ENCODE measurements at regions not wholly inside any gene's neighbourhood (a gene's known extent, or its start where the extent isn't known, plus 50 kb on each side); places are given as distances from the start of the nearest gene placed in this dataset.

DNA sequence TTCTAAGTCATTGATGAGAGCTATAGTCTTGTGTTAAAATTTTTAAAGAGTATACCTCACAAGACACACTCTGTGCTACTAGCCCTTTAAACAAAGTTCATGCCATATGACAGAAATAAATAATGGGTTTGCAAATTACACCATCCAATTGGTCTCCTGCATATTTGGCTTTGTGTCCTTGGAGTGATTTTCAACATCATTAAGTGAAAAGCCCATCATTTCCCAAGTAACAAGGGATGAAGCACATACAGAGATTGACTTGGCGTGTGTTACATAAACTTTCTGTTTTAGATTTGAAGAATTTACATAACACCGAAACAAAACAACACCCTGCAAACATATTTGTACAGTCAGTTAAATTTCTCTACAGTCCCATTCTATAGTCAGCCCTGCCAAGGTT lies 216.9 kb upstream of the NEIL3 start:
- no peaks in the 10 kb centered on the region for H3K36me3 ChIP-seq
- no peak overlapping the region for H3K27ac ChIP-seq
- no peaks in the 10 kb centered on the region for H3K4me1 ChIP-seq
- DNase-seq = no peak
- no peaks in the 10 kb centered on the region for H3K27me3 ChIP-seq
- 61 to 74% methylated on average over 2 of the region's 2 CpGs for WGBS, 2 donors
- intact Hi-C loops (cut with DNase I) = no loop called here
- TF ChIP-seq POLR2A (IDR thresholded peaks at IDR 0.05) (no peak), EP300 (IDR thresholded peaks at IDR 0.05) (no peak), CTCF (IDR thresholded peaks at IDR 0.05) (no peak), POLR2AphosphoS5 (IDR thresholded peaks at IDR 0.05) (no peak)
- H3K4me3 ChIP-seq = no peak overlapping the region
- H3K9me3 ChIP-seq = no peaks in the 10 kb centered on the region

DNA sequence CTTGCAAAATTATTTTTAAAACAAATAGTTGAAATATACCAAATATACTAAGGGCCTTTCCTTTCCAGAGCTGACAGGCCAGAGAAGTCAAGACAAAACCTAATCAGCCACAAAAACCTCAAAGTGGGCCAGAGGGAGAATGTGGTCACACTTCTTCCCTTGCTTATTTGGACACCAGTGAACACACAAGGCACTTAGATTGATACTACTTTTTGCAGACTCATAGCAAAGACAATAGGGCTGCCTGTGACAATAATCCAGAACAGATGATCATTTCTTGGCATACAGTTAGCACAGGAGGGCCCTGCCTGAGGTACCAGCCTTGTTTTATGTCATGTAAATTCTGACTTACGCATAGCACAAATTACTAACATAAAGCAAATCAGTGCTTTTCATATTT lies 215.7 kb upstream of the NEIL3 start:
- H3K9me3 ChIP-seq = no peaks in the 10 kb centered on the region
- no peak overlapping the region for H3K4me3 ChIP-seq
- no peaks in the 10 kb centered on the region for H3K4me1 ChIP-seq
- DNase-seq = no peak
- intact Hi-C loops (cut with DNase I) = no loop called here
- no peak overlapping the region for H3K27ac ChIP-seq
- H3K36me3 ChIP-seq = no peaks in the 10 kb centered on the region
- no peak for TF ChIP-seq CTCF (IDR thresholded peaks at IDR 0.05)
- TF ChIP-seq POLR2AphosphoS5 (IDR thresholded peaks at IDR 0.05) = no peak
- TF ChIP-seq POLR2A (IDR thresholded peaks at IDR 0.05) = no peak
- no peak for TF ChIP-seq EP300 (IDR thresholded peaks at IDR 0.05)
- no peaks in the 10 kb centered on the region for H3K27me3 ChIP-seq
- WGBS, 2 donors = 93 to 95% methylated on average over 1 of the region's 1 CpG

DNA sequence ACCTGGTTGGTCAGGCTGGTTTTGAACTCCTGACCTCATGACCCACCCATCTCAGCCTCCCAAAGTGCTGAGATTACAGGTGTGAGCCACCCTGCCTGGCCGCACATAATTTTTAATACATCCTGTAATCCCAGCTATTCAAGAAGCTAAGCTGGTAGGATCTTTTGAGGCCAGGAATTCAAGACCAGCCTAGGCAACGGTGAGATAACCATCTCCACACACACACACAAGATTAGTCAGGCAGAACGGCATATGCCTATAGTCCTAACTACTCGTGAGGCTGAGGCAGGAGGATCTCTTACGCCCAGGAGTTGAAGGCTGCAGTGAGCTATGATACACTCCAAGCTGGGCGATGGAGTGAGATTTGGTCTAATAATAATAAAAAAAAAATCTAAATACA lies 212.4 kb upstream of the NEIL3 start:
- H3K4me3 ChIP-seq = no peak overlapping the region
- H3K36me3 ChIP-seq = no peaks in the 10 kb centered on the region
- DNase-seq = no peak
- no peak overlapping the region for H3K27ac ChIP-seq
- TF ChIP-seq POLR2AphosphoS5 (IDR thresholded peaks at IDR 0.05) (no peak), POLR2A (IDR thresholded peaks at IDR 0.05) (no peak), EP300 (IDR thresholded peaks at IDR 0.05) (no peak)
- no peaks in the 10 kb centered on the region for H3K9me3 ChIP-seq
- intact Hi-C loops (cut with DNase I) = no loop called here
- 83 to 89% methylated on average over 6 of the region's 6 CpGs for WGBS, 2 donors
- H3K27me3 ChIP-seq = no peaks in the 10 kb centered on the region
- no peaks in the 10 kb centered on the region for H3K4me1 ChIP-seq

DNA sequence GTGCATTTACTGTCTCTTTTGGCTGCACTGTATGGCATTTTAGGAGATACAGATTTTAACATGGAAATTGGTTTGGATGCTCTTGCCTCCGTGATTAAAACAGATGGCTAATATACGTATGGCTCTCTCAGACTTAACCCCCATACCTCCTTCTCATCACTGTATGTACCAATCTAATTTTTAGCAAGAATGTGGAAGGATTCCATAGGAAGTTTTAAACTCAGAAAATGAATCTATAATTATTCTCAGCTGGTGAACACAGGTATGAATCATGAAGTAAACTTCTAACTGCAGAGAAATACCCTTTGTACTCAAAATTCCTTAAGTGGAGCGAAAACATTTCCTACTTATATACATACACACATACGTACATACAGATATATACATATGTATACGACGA lies 210.5 kb upstream of the NEIL3 start:
- DNase-seq = no peak
- H3K27ac ChIP-seq = no peak overlapping the region
- H3K9me3 ChIP-seq = no peaks in the 10 kb centered on the region
- WGBS, 2 donors = 89 to 93% methylated on average over 6 of the region's 6 CpGs
- intact Hi-C loops (cut with DNase I) = no loop called here
- H3K27me3 ChIP-seq = no peaks in the 10 kb centered on the region
- H3K4me1 ChIP-seq = no peaks in the 10 kb centered on the region
- H3K4me3 ChIP-seq = no peak overlapping the region
- no peaks in the 10 kb centered on the region for H3K36me3 ChIP-seq
- TF ChIP-seq CTCF (IDR thresholded peaks at IDR 0.05) (no peak), EP300 (IDR thresholded peaks at IDR 0.05) (no peak)

GRCh38 chr4:177100307-177100706 lies 209.4 kb upstream of the NEIL3 start:
- Histone ChIP-seq H3K36me3 (no peaks in the 10 kb centered on the region), H3K4me3 (no peak overlapping the region), H3K4me1 (no peaks in the 10 kb centered on the region), H3K27me3 (no peaks in the 10 kb centered on the region), H3K27ac (no peak overlapping the region), H3K9me3 (no peaks in the 10 kb centered on the region)
- TF ChIP-seq CTCF (IDR thresholded peaks at IDR 0.05) (no peak), EP300 (IDR thresholded peaks at IDR 0.05) (no peak), POLR2AphosphoS5 (IDR thresholded peaks at IDR 0.05) (no peak), POLR2A (IDR thresholded peaks at IDR 0.05) (no peak)
- no peak for DNase-seq
- intact Hi-C loops (cut with DNase I) = no loop called here
- WGBS, 2 donors = 86 to 90% methylated on average over 3 of the region's 3 CpGs
